C4-2B (cell line): ENCODE measurements at regions not wholly inside any gene's neighbourhood (a gene's known extent, or its start where the extent isn't known, plus 50 kb on each side); places are given as distances from the start of the nearest gene placed in this dataset.

Source experiments
- CTCF ChIP-seq: fragments of 450-650 bp; conservative IDR thresholded peaks from 2 replicates; pipeline ENCODE4 v1.5.1; 2017; ENCODE audit warnings: mild to moderate bottlenecking
- ZFX ChIP-seq: fragments of 450-650 bp; IDR thresholded peaks from 2 replicates; pipeline ENCODE4 v1.6.1; 2017

GRCh38 chr12:19647806-19648556, 208.7 kb downstream of the AEBP2 start:
- TF ChIP-seq CTCF (no peak; the same call in 1 of the 2 replicates), ZFX (no peak)
